Keratinocyte (primary cell): ENCODE measurements at regions not wholly inside any gene's neighbourhood (a gene's known extent, or its start where the extent isn't known, plus 50 kb on each side); places are given as distances from the start of the nearest gene placed in this dataset.

Experiments
- CTCF ChIP-seq, 3 experiments: IDR thresholded peaks in 1 of 3; conservative IDR thresholded peaks in 1 of 3; optimal IDR thresholded peaks in 1 of 3; 2 replicates in 2 of 3; 3 replicates in 1 of 3; pipeline versions ENCODE3 to v1.5.1; 2011; ENCODE audit warnings: low read length in 3 of 3, mild to moderate bottlenecking in 3 of 3, moderate library complexity in 2 of 3, control low read depth in 1 of 3, inconsistent platforms in 1 of 3; ENCODE audit not compliant: insufficient read depth in 2 of 3; ENCODE audit errors: extremely low read depth in 1 of 3
- EZH2 ChIP-seq: IDR thresholded peaks from one replicate; pipeline ENCODE4 v1.6.1; 2012; ENCODE audit warnings: inconsistent platforms, mild to moderate bottlenecking, low read length, moderate library complexity

- no peak for TF ChIP-seq CTCF (optimal IDR thresholded peaks at IDR 0.05 in 1 of 3, IDR thresholded peaks at IDR 0.05 in 1 of 3, conservative IDR thresholded peaks at IDR 0.05 in 1 of 3; ENCODE audit: extremely low read depth in 1 of 3, insufficient read depth in 2 of 3, low read length in 3 of 3)
- TF ChIP-seq EZH2, result no peak
These were observed 698.2 kb downstream of the REEP3 start for GRCh38 chr10:64219271-64220025.
